BE2C (cell line): ENCODE measurements at regions not wholly inside any gene's neighbourhood (a gene's known extent, or its start where the extent isn't known, plus 50 kb on each side); places are given as distances from the start of the nearest gene placed in this dataset.
"Not testable (repeated sequence)": the region's sequence is repeated elsewhere in the genome, so short reads cannot be mapped to it uniquely, and the experiment has no call there.

Experiments used
- DNase-seq: peaks from one replicate; pipeline ENCODE4 v3.0.0-alpha.2; 2020
- H3K27me3 ChIP-seq: fragments of 250-450 bp; sonication (Bioruptor Pico); 2 replicates; pipeline ENCODE4 v1.5.1; 2020; ENCODE audit warnings: mild to moderate bottlenecking
- H3K36me3 ChIP-seq: fragments of 250-450 bp; sonication (Bioruptor Pico); 2 replicates; pipeline ENCODE4 v1.5.1; 2020; ENCODE audit warnings: mild to moderate bottlenecking
- H3K4me1 ChIP-seq: fragments of 250-450 bp; sonication (Bioruptor Pico); 2 replicates; pipeline ENCODE4 v1.5.1; 2020
- H3K4me3 ChIP-seq: 2 replicates; pipeline ENCODE4 v1.5.1; 2011; ENCODE audit warnings: low read depth, low read length
- H3K9me3 ChIP-seq: fragments of 250-450 bp; sonication (Bioruptor Pico); 2 replicates; pipeline ENCODE4 v1.5.1; 2020
- CTCF ChIP-seq: IDR thresholded peaks from 2 replicates; pipeline ENCODE4 v1.5.1; 2012; ENCODE audit warnings: mild to moderate bottlenecking, low read depth, low read length

- Histone ChIP-seq H3K36me3 (no peaks in the 10 kb centered on the region), H3K9me3 (no peaks in the 10 kb centered on the region), H3K27me3 (no peaks in the 10 kb centered on the region), H3K4me3 (no peak overlapping the region), H3K4me1 (peaks cover 9% of the 10 kb centered on the region)
- no peak for TF ChIP-seq CTCF
- DNase-seq: no peak
Observed at GRCh38 chr9:80489329-80489728, 917.6 kb downstream of the TLE4 start.

- Histone ChIP-seq H3K27me3 (no peaks in the 10 kb centered on the region), H3K4me3 (no peak overlapping the region), H3K9me3 (no peaks in the 10 kb centered on the region), H3K36me3 (no peaks in the 10 kb centered on the region), H3K4me1 (peaks cover 9% of the 10 kb centered on the region)
- no peak for DNase-seq
- TF ChIP-seq CTCF: no peak
Observed at GRCh38 chr9:80485420-80486250, 913.9 kb downstream of the TLE4 start.

GRCh38 chr9:80482251-80482650 is 910.5 kb downstream of the TLE4 start:
- H3K4me1 ChIP-seq, H3K36me3 ChIP-seq, H3K9me3 ChIP-seq, H3K4me3 ChIP-seq, H3K27me3 ChIP-seq, DNase-seq: not testable (repeated sequence)

- H3K9me3 ChIP-seq: no peaks in the 10 kb centered on the region
- H3K4me1 ChIP-seq: no peaks in the 10 kb centered on the region
- no peak overlapping the region for H3K4me3 ChIP-seq
- no peak for TF ChIP-seq CTCF
- H3K36me3 ChIP-seq: no peaks in the 10 kb centered on the region
- DNase-seq: no peak
- no peaks in the 10 kb centered on the region for H3K27me3 ChIP-seq
Observed at GRCh38 chr9:80467632-80468031, 895.9 kb downstream of the TLE4 start.

- no peaks in the 10 kb centered on the region for H3K27me3 ChIP-seq
- no peak overlapping the region for H3K4me3 ChIP-seq
- DNase-seq: no peak
- H3K4me1 ChIP-seq: no peaks in the 10 kb centered on the region
- no peaks in the 10 kb centered on the region for H3K36me3 ChIP-seq
- H3K9me3 ChIP-seq: no peaks in the 10 kb centered on the region
- TF ChIP-seq CTCF: no peak
Observed at GRCh38 chr9:80465556-80465955, 893.8 kb downstream of the TLE4 start.

GRCh38 chr9:80449513-80449912 is 877.7 kb downstream of the TLE4 start:
- no peak for DNase-seq
- Histone ChIP-seq H3K9me3 (no peaks in the 10 kb centered on the region), H3K27me3 (no peaks in the 10 kb centered on the region), H3K4me1 (peaks cover 3% of the 10 kb centered on the region), H3K4me3 (no peak overlapping the region), H3K36me3 (no peaks in the 10 kb centered on the region)
- no peak for TF ChIP-seq CTCF

GRCh38 chr9:80448996-80449395 is 877.2 kb downstream of the TLE4 start:
- no peak for TF ChIP-seq CTCF
- Histone ChIP-seq H3K9me3 (no peaks in the 10 kb centered on the region), H3K36me3 (no peaks in the 10 kb centered on the region), H3K4me1 (peaks cover 3% of the 10 kb centered on the region), H3K4me3 (no peak overlapping the region), H3K27me3 (no peaks in the 10 kb centered on the region)
- no peak for DNase-seq
